ENCODE measurements at regions not wholly inside any gene's neighbourhood (a gene's known extent, or its start where the extent isn't known, plus 50 kb on each side); places are given as distances from the start of the nearest gene placed in this dataset.
"Not testable (repeated sequence)": the region's sequence is repeated elsewhere in the genome, so short reads cannot be mapped to it uniquely, and the experiment has no call there.

GRCh38 chr6:85354761-85355618 is 94.9 kb upstream of the NT5E start:
- Histone ChIP-seq H3K4me1 (ENCODE audit: control insufficient read depth, insufficient read depth, low read length) (no peaks in the 10 kb centered on the region), H3K36me3 (ENCODE audit: control insufficient read depth, insufficient read depth, low read length) (no peaks in the 10 kb centered on the region), H3K27me3 (ENCODE audit: control insufficient read depth, insufficient read depth, low read length) (no peaks in the 10 kb centered on the region), H3K4me3 (ENCODE audit: low read depth, low read length) (no peak overlapping the region), H3K9ac (ENCODE audit: low read depth, low read length) (no peak overlapping the region), H3K9me3 (ENCODE audit: control insufficient read depth, insufficient read depth, low read length) (no peaks in the 10 kb centered on the region)

- H3K4me3 ChIP-seq (ENCODE audit: low read depth, low read length) = no peak overlapping the region
- no peaks in the 10 kb centered on the region for H3K27me3 ChIP-seq (ENCODE audit: control insufficient read depth, insufficient read depth, low read length)
- no peaks in the 10 kb centered on the region for H3K4me1 ChIP-seq (ENCODE audit: control insufficient read depth, insufficient read depth, low read length)
- H3K36me3 ChIP-seq (ENCODE audit: control insufficient read depth, insufficient read depth, low read length) = no peaks in the 10 kb centered on the region
- no peak overlapping the region for H3K9ac ChIP-seq (ENCODE audit: low read depth, low read length)
- H3K9me3 ChIP-seq (ENCODE audit: control insufficient read depth, insufficient read depth, low read length) = no peaks in the 10 kb centered on the region
Observed at GRCh38 chr6:85353012-85353411, 96.9 kb upstream of the NT5E start.

- Histone ChIP-seq H3K27me3 (ENCODE audit: control insufficient read depth, insufficient read depth, low read length) (no peaks in the 10 kb centered on the region), H3K9ac (ENCODE audit: low read depth, low read length) (no peak overlapping the region), H3K36me3 (ENCODE audit: control insufficient read depth, insufficient read depth, low read length) (no peaks in the 10 kb centered on the region), H3K9me3 (ENCODE audit: control insufficient read depth, insufficient read depth, low read length) (no peaks in the 10 kb centered on the region), H3K4me1 (ENCODE audit: control insufficient read depth, insufficient read depth, low read length) (no peaks in the 10 kb centered on the region), H3K4me3 (ENCODE audit: low read depth, low read length) (no peak overlapping the region)
Observed at GRCh38 chr6:85348643-85349042, 101.2 kb upstream of the NT5E start.

- H3K9ac ChIP-seq (ENCODE audit: low read depth, low read length) = no peak overlapping the region
- H3K4me3 ChIP-seq (ENCODE audit: low read depth, low read length) = no peak overlapping the region
- no peaks in the 10 kb centered on the region for H3K9me3 ChIP-seq (ENCODE audit: control insufficient read depth, insufficient read depth, low read length)
- H3K36me3 ChIP-seq (ENCODE audit: control insufficient read depth, insufficient read depth, low read length) = no peaks in the 10 kb centered on the region
- no peaks in the 10 kb centered on the region for H3K4me1 ChIP-seq (ENCODE audit: control insufficient read depth, insufficient read depth, low read length)
- H3K27me3 ChIP-seq (ENCODE audit: control insufficient read depth, insufficient read depth, low read length) = no peaks in the 10 kb centered on the region
Observed at GRCh38 chr6:85347812-85348211, 102.1 kb upstream of the NT5E start.

- Histone ChIP-seq H3K36me3 (ENCODE audit: control insufficient read depth, insufficient read depth, low read length) (no peaks in the 10 kb centered on the region), H3K4me1 (ENCODE audit: control insufficient read depth, insufficient read depth, low read length) (no peaks in the 10 kb centered on the region), H3K9me3 (ENCODE audit: control insufficient read depth, insufficient read depth, low read length) (no peaks in the 10 kb centered on the region), H3K27me3 (ENCODE audit: control insufficient read depth, insufficient read depth, low read length) (no peaks in the 10 kb centered on the region), H3K4me3 (ENCODE audit: low read depth, low read length) (no peak overlapping the region), H3K9ac (ENCODE audit: low read depth, low read length) (no peak overlapping the region)
Observed at GRCh38 chr6:85346196-85346595, 103.7 kb upstream of the NT5E start.

- Histone ChIP-seq H3K36me3 (ENCODE audit: control insufficient read depth, insufficient read depth, low read length) (no peaks in the 10 kb centered on the region), H3K9me3 (ENCODE audit: control insufficient read depth, insufficient read depth, low read length) (no peaks in the 10 kb centered on the region), H3K9ac (ENCODE audit: low read depth, low read length) (no peak overlapping the region)
Observed at GRCh38 chr6:85344996-85345395, 104.9 kb upstream of the NT5E start.

GRCh38 chr6:85343428-85343827 is 106.5 kb upstream of the NT5E start:
- H3K36me3 ChIP-seq (ENCODE audit: control insufficient read depth, insufficient read depth, low read length) = no peaks in the 10 kb centered on the region
- H3K4me3 ChIP-seq (ENCODE audit: low read depth, low read length) = no peak overlapping the region
- H3K9ac ChIP-seq (ENCODE audit: low read depth, low read length) = no peak overlapping the region
- H3K27me3 ChIP-seq (ENCODE audit: control insufficient read depth, insufficient read depth, low read length) = no peaks in the 10 kb centered on the region
- H3K4me1 ChIP-seq (ENCODE audit: control insufficient read depth, insufficient read depth, low read length) = no peaks in the 10 kb centered on the region
- no peaks in the 10 kb centered on the region for H3K9me3 ChIP-seq (ENCODE audit: control insufficient read depth, insufficient read depth, low read length)

More at GRCh38 chr6:85344996-85345395, 104.9 kb upstream of the NT5E start:
- no peak overlapping the region for H3K4me3 ChIP-seq (ENCODE audit: low read depth, low read length)
- H3K4me1 ChIP-seq (ENCODE audit: control insufficient read depth, insufficient read depth, low read length) = no peaks in the 10 kb centered on the region
- H3K27me3 ChIP-seq (ENCODE audit: control insufficient read depth, insufficient read depth, low read length) = no peaks in the 10 kb centered on the region

- H3K9me3 ChIP-seq (ENCODE audit: control insufficient read depth, insufficient read depth, low read length) = no peaks in the 10 kb centered on the region
- H3K4me3 ChIP-seq (ENCODE audit: low read depth, low read length) = no peak overlapping the region
- no peak overlapping the region for H3K9ac ChIP-seq (ENCODE audit: low read depth, low read length)
- H3K36me3 ChIP-seq (ENCODE audit: control insufficient read depth, insufficient read depth, low read length) = no peaks in the 10 kb centered on the region
- no peaks in the 10 kb centered on the region for H3K4me1 ChIP-seq (ENCODE audit: control insufficient read depth, insufficient read depth, low read length)
- H3K27me3 ChIP-seq (ENCODE audit: control insufficient read depth, insufficient read depth, low read length) = peaks cover 7% of the 10 kb centered on the region
Observed at GRCh38 chr6:85329196-85329595, 120.7 kb upstream of the NT5E start.

- not testable (repeated sequence) for H3K9me3 ChIP-seq (ENCODE audit: control insufficient read depth, insufficient read depth, low read length); H3K9ac ChIP-seq (ENCODE audit: low read depth, low read length); H3K36me3 ChIP-seq (ENCODE audit: control insufficient read depth, insufficient read depth, low read length); H3K4me3 ChIP-seq (ENCODE audit: low read depth, low read length); H3K27me3 ChIP-seq (ENCODE audit: control insufficient read depth, insufficient read depth, low read length); H3K4me1 ChIP-seq (ENCODE audit: control insufficient read depth, insufficient read depth, low read length)
Observed at GRCh38 chr6:85325811-85326210, 124.1 kb upstream of the NT5E start.

GRCh38 chr6:85323435-85324040 is 126.3 kb upstream of the NT5E start:
- Histone ChIP-seq H3K36me3 (ENCODE audit: control insufficient read depth, insufficient read depth, low read length) (no peaks in the 10 kb centered on the region), H3K9ac (ENCODE audit: low read depth, low read length) (no peak overlapping the region), H3K27me3 (ENCODE audit: control insufficient read depth, insufficient read depth, low read length) (peaks cover 7% of the 10 kb centered on the region), H3K4me1 (ENCODE audit: control insufficient read depth, insufficient read depth, low read length) (no peaks in the 10 kb centered on the region), H3K4me3 (ENCODE audit: low read depth, low read length) (no peak overlapping the region), H3K9me3 (ENCODE audit: control insufficient read depth, insufficient read depth, low read length) (no peaks in the 10 kb centered on the region)

- Histone ChIP-seq H3K4me1 (ENCODE audit: control insufficient read depth, insufficient read depth, low read length) (no peaks in the 10 kb centered on the region), H3K36me3 (ENCODE audit: control insufficient read depth, insufficient read depth, low read length) (no peaks in the 10 kb centered on the region), H3K9ac (ENCODE audit: low read depth, low read length) (no peak overlapping the region), H3K4me3 (ENCODE audit: low read depth, low read length) (no peak overlapping the region), H3K27me3 (ENCODE audit: control insufficient read depth, insufficient read depth, low read length) (peaks cover 7% of the 10 kb centered on the region), H3K9me3 (ENCODE audit: control insufficient read depth, insufficient read depth, low read length) (no peaks in the 10 kb centered on the region)
Observed at GRCh38 chr6:85322446-85323105, 127.3 kb upstream of the NT5E start.

GRCh38 chr6:85321906-85322305 is 128.0 kb upstream of the NT5E start:
- H3K9ac ChIP-seq (ENCODE audit: low read depth, low read length) = no peak overlapping the region
- no peaks in the 10 kb centered on the region for H3K9me3 ChIP-seq (ENCODE audit: control insufficient read depth, insufficient read depth, low read length)
- no peak overlapping the region for H3K4me3 ChIP-seq (ENCODE audit: low read depth, low read length)
- H3K4me1 ChIP-seq (ENCODE audit: control insufficient read depth, insufficient read depth, low read length) = no peaks in the 10 kb centered on the region
- peaks cover 7% of the 10 kb centered on the region for H3K27me3 ChIP-seq (ENCODE audit: control insufficient read depth, insufficient read depth, low read length)
- H3K36me3 ChIP-seq (ENCODE audit: control insufficient read depth, insufficient read depth, low read length) = no peaks in the 10 kb centered on the region

Measured in iPS-15b (cell line).